ENCODE measurements at regions not wholly inside any gene's neighbourhood (a gene's known extent, or its start where the extent isn't known, plus 50 kb on each side); places are given as distances from the start of the nearest gene placed in this dataset.

DNA sequence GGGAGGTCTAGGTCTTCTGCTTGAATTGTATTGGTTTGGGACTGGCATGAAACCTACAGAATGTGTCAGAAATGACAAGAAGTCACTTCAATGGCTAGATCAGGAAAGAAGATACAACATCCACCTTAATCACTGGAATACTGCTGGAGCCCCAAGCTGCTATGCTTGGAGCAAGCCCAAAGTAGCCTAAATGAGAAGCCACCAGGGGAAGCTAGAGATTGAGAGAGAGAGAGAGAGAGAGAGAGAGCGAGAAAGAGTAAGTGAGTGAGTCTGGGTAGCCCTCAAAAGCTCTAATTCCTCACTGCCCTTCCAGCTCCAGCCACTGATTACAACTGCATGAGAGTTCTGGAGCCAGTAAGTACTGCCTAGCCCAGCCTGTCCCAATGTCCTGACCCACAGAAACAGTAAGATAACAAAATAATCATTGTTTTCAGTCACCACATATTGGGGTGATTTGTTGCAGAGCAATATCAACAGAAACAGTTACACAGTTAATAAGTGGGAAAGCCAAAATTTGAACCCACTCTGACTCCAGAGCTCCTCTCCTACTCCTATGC lies 529.2 kb upstream of the GOLIM4 start:
- no peak overlapping the region for H2AFZ ChIP-seq (ENCODE audit: low read depth, low read length)
- H3K36me3 ChIP-seq (ENCODE audit: insufficient read depth, low read length) = no peaks in the 10 kb centered on the region
- H3K4me1 ChIP-seq (ENCODE audit: insufficient read depth, low read length) = peaks cover 12% of the 10 kb centered on the region
- H3K9me3 ChIP-seq (ENCODE audit: low read length) = peaks cover 3% of the 10 kb centered on the region
- H3K4me3 ChIP-seq (ENCODE audit: low read length) = no peak overlapping the region
- no peaks in the 10 kb centered on the region for H3K27me3 ChIP-seq (ENCODE audit: insufficient read depth, low read length)

DNA sequence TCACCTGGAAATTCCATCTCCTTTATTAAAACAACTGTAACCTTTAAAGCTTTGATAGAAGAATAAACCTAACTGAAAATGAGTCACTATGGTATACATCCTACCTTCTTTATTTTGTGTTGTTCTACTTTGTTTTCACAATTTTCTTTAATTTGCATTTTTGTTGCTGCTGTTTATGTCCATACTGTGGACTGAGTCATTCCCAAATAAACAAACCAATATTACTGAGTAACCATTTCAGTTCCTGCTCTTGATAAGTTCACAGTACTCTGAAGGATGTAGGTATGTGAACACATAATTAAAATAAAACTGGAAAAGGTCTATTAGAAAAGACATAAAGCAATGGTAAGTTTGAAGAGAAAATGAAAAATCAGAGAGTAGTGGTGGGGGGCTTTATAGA lies 528.5 kb upstream of the GOLIM4 start:
- no peak overlapping the region for H2AFZ ChIP-seq (ENCODE audit: low read depth, low read length)
- H3K4me1 ChIP-seq (ENCODE audit: insufficient read depth, low read length) = peaks cover 12% of the 10 kb centered on the region
- H3K4me3 ChIP-seq (ENCODE audit: low read length) = no peak overlapping the region
- no peaks in the 10 kb centered on the region for H3K27me3 ChIP-seq (ENCODE audit: insufficient read depth, low read length)
- no peaks in the 10 kb centered on the region for H3K36me3 ChIP-seq (ENCODE audit: insufficient read depth, low read length)
- peaks cover 3% of the 10 kb centered on the region for H3K9me3 ChIP-seq (ENCODE audit: low read length)

DNA sequence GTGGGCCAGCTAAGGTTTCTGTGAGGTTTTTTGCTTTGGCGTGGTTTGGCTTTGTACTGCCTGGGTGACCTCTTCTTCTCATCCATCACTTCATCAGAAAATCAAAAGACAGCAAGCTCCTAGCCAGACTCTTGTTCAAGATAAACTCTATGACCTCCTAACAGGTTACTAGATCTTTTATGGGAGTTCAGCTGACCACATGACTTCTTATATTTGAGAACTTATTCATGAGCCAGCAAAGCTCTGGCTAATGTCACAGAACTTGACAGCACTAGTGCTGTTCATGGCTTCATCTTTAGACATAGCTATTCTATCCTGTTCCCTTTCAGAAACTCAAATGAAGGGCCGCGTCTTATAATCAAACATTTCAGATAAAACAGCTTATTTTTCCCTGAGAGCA lies 527.1 kb upstream of the GOLIM4 start:
- no peak overlapping the region for H2AFZ ChIP-seq (ENCODE audit: low read depth, low read length)
- no peaks in the 10 kb centered on the region for H3K36me3 ChIP-seq (ENCODE audit: insufficient read depth, low read length)
- no peaks in the 10 kb centered on the region for H3K27me3 ChIP-seq (ENCODE audit: insufficient read depth, low read length)
- H3K9me3 ChIP-seq (ENCODE audit: low read length) = peaks cover 3% of the 10 kb centered on the region
- H3K4me3 ChIP-seq (ENCODE audit: low read length) = no peak overlapping the region
- peaks cover 14% of the 10 kb centered on the region for H3K4me1 ChIP-seq (ENCODE audit: insufficient read depth, low read length)

DNA sequence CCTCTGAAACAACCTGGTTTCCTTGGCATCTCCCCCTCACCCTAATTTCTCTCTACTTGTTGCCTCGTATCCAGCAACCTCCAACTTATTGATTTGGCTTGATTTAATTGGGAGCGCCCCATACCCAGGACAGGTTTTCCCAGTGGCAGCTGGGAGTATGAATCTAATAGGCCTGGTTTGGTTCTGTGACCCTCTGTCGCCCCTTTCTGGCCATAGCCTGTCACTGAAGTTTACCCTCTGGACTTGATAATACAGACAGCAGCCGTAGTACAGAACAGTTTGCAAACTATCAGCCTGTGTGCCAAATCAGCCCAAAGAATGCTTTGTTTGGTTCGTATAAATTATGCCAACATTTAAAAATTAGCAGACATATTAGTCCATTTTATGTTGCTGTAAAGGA lies 525.1 kb upstream of the GOLIM4 start:
- no peak overlapping the region for H3K4me3 ChIP-seq (ENCODE audit: low read length)
- H2AFZ ChIP-seq (ENCODE audit: low read depth, low read length) = no peak overlapping the region
- H3K9me3 ChIP-seq (ENCODE audit: low read length) = peaks cover 3% of the 10 kb centered on the region
- no peaks in the 10 kb centered on the region for H3K27me3 ChIP-seq (ENCODE audit: insufficient read depth, low read length)
- no peaks in the 10 kb centered on the region for H3K36me3 ChIP-seq (ENCODE audit: insufficient read depth, low read length)
- H3K4me1 ChIP-seq (ENCODE audit: insufficient read depth, low read length) = peaks cover 33% of the 10 kb centered on the region

DNA sequence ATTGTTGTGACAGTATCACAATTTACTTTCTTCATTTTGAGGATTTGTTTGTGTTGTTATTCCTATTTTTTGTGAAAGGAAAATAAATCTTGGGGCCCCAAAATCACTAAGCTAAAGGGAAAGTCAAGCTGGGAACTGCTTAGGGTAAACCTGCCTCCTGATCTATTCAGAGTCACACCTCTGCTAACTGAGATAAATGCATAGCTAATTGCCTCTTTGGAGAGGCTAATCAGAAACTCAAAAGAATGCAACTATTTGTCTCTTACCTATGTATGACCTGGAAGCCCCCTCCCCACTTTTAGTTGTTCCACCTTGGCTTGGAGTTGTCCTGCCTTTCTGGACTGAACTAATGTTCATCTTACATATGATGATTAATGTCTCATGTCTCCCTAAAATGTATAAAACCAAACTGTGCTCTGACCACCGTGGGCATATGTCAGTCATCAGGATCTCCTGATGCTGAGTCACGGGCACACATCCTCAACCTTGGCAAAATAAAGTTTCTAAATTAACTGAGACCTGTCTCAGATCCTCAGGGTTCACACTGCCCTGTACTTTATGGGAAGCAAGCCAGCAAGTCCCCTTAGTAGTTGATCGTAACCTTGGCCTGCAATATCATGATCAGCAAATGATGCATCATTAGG lies 523.2 kb upstream of the GOLIM4 start:
- Histone ChIP-seq H3K36me3 (ENCODE audit: insufficient read depth, low read length) (no peaks in the 10 kb centered on the region), H3K9me3 (ENCODE audit: low read length) (peaks cover 3% of the 10 kb centered on the region), H3K4me1 (ENCODE audit: insufficient read depth, low read length) (peaks cover 50% of the 10 kb centered on the region), H3K27me3 (ENCODE audit: insufficient read depth, low read length) (no peaks in the 10 kb centered on the region), H3K4me3 (ENCODE audit: low read length) (no peak overlapping the region), H2AFZ (ENCODE audit: low read depth, low read length) (no peak overlapping the region)

DNA sequence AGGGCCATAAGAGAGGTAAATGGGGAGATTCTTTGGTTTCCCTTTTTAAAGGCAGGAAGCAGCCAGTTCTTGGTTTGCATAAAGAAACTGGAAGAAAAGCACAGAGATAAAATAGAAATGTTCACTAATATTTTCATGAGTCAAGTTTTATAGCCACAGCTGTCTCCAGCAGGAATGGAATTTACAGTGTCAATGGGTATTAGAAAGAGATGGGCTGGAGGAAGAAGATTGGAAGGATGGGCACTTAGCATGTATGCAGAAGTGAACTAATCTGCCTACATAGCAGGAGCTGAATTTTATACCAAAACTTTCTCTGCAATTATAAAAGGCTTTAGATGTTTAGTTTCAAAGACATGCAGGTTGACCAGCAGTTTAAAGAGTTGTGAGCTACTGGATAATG lies 521.9 kb upstream of the GOLIM4 start:
- no peak overlapping the region for H3K4me3 ChIP-seq (ENCODE audit: low read length)
- H3K9me3 ChIP-seq (ENCODE audit: low read length) = peaks cover 4% of the 10 kb centered on the region
- H3K36me3 ChIP-seq (ENCODE audit: insufficient read depth, low read length) = no peaks in the 10 kb centered on the region
- peaks cover 42% of the 10 kb centered on the region for H3K4me1 ChIP-seq (ENCODE audit: insufficient read depth, low read length)
- H3K27me3 ChIP-seq (ENCODE audit: insufficient read depth, low read length) = no peaks in the 10 kb centered on the region
- H2AFZ ChIP-seq (ENCODE audit: low read depth, low read length) = no peak overlapping the region

DNA sequence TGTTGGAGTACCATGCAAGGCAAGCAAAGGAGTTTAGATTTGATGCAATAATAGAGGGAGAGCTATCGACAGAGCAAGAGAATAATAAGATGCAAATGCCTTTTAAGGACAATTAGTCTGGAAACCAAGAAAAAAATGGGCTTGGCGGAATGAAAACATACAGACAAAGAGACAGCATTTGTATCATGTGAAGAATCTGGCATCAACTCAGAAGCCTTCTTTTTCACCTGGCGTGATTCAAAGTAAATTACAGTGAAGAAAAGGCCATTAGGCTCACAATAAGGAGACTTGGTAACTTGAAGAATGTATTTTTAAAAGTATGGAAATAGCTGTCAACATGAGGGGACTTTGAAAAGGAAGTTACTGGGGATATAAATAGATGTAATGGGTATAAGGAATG lies 521.2 kb upstream of the GOLIM4 start:
- no peaks in the 10 kb centered on the region for H3K27me3 ChIP-seq (ENCODE audit: insufficient read depth, low read length)
- no peak overlapping the region for H2AFZ ChIP-seq (ENCODE audit: low read depth, low read length)
- peaks cover 5% of the 10 kb centered on the region for H3K9me3 ChIP-seq (ENCODE audit: low read length)
- H3K36me3 ChIP-seq (ENCODE audit: insufficient read depth, low read length) = no peaks in the 10 kb centered on the region
- H3K4me1 ChIP-seq (ENCODE audit: insufficient read depth, low read length) = peaks cover 40% of the 10 kb centered on the region
- no peak overlapping the region for H3K4me3 ChIP-seq (ENCODE audit: low read length)

DNA sequence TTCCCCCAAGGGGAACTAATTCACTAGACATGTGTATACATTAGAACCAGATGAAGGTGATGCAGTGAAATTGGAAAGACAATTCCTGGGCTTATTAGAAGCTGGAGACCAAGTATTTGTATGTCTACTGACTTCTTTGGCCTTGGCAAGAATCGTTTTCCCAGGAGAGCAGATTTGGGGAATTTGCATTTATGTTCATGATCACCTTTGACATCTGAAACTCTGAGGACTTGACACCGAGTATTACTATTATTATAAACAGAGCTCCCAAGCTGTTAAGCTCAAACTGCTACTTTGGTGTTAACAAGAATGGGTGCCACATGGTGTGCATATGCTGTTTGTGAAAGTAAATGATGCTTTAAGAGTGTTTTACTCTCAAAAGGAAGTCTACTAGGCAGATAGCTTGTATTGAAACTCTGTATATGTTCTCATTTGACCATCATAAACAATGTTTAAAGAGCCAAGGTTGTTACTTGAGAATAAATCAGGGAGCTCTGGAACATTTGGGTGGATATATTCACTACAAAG lies 519.8 kb upstream of the GOLIM4 start:
- Histone ChIP-seq H2AFZ (ENCODE audit: low read depth, low read length) (no peak overlapping the region), H3K36me3 (ENCODE audit: insufficient read depth, low read length) (no peaks in the 10 kb centered on the region), H3K4me3 (ENCODE audit: low read length) (no peak overlapping the region), H3K9me3 (ENCODE audit: low read length) (peaks cover 2% of the 10 kb centered on the region), H3K4me1 (ENCODE audit: insufficient read depth, low read length) (peaks cover 40% of the 10 kb centered on the region), H3K27me3 (ENCODE audit: insufficient read depth, low read length) (no peaks in the 10 kb centered on the region)

DNA sequence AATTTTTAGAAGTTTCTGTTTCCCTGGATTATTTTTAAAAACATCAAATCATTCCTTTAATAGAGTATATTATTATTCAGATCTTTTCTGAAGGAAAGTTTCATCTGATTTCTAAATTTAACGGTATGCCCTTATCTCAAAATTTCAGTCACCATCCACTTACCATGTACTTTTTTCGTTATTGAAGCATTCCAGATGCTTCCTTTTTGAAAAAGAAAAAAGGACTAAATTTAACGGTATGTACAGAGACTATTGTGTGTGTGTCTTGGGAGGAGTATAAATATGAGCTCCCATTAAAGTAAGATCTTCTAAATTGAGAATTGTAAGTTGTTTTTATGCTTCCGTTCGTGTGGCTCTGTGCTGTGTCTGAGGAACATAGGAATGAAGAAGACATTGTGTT lies 517.4 kb upstream of the GOLIM4 start:
- Histone ChIP-seq H2AFZ (ENCODE audit: low read depth, low read length) (no peak overlapping the region), H3K27me3 (ENCODE audit: insufficient read depth, low read length) (no peaks in the 10 kb centered on the region), H3K9me3 (ENCODE audit: low read length) (peaks cover 2% of the 10 kb centered on the region), H3K4me1 (ENCODE audit: insufficient read depth, low read length) (peaks cover 40% of the 10 kb centered on the region), H3K36me3 (ENCODE audit: insufficient read depth, low read length) (no peaks in the 10 kb centered on the region), H3K4me3 (ENCODE audit: low read length) (no peak overlapping the region)

DNA sequence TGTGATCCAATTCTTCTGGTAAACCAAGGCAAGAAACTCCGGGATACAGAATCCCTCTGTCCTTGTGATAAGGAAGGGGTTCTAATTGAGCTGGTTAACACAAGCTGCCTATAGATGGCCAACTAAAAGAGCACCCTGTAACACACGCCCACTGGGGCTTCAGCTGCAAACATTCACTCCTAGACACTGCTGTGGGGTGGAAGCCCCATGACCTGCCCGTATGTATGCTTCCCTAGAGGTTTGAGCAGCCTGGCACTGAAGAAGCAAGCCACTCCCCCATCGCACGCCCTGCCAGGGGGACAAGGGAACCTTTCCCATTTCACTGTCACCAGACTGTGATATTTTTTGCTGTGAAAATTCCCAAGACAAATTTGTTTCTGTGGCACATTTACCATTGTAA lies 516.9 kb upstream of the GOLIM4 start:
- Histone ChIP-seq H3K9me3 (ENCODE audit: low read length) (peaks cover 2% of the 10 kb centered on the region), H3K27me3 (ENCODE audit: insufficient read depth, low read length) (no peaks in the 10 kb centered on the region), H2AFZ (ENCODE audit: low read depth, low read length) (no peak overlapping the region), H3K4me3 (ENCODE audit: low read length) (no peak overlapping the region), H3K36me3 (ENCODE audit: insufficient read depth, low read length) (no peaks in the 10 kb centered on the region), H3K4me1 (ENCODE audit: insufficient read depth, low read length) (peaks cover 38% of the 10 kb centered on the region)

DNA sequence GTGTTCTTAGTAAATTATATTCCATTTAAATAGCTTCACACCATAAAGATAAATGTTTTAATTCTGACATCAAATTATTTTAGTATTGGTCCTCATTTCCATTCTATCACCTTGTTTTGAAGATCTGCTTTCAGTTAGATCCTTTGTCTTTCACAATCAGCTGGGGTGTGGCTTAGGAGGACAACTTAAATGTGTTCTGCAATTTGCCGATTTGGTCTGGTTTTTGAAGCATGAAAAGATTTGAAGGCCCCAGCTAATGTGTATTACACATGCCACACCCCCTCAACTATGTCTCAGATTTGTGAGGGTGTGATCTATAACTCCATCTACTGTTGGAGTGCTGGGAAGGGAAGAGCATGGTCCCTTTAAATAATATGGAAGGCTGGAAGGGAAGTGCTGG lies 516.1 kb upstream of the GOLIM4 start:
- Histone ChIP-seq H2AFZ (ENCODE audit: low read depth, low read length) (no peak overlapping the region), H3K4me1 (ENCODE audit: insufficient read depth, low read length) (peaks cover 29% of the 10 kb centered on the region), H3K36me3 (ENCODE audit: insufficient read depth, low read length) (no peaks in the 10 kb centered on the region), H3K27me3 (ENCODE audit: insufficient read depth, low read length) (no peaks in the 10 kb centered on the region), H3K4me3 (ENCODE audit: low read length) (no peak overlapping the region), H3K9me3 (ENCODE audit: low read length) (peaks cover 2% of the 10 kb centered on the region)

DNA sequence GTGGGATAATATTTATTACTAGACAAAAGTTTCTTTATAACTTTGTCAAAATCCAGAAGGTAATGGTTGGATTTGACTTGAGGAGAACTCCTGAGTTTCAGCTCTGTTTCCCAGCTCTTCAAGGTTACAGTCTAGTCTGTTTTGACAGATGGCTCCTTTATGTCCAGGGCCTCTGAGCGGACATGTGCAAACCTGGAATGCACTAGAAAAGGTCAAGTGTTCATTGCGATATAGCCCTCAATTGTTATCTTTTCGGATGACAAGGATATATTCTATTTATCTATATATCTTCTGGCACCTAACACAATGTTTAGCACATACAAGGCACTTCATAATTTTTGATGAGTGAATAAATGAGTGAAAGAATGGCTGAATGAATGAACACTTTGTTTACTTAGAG lies 513.2 kb upstream of the GOLIM4 start:
- Histone ChIP-seq H3K4me3 (ENCODE audit: low read length) (no peak overlapping the region), H3K9me3 (ENCODE audit: low read length) (peaks cover 2% of the 10 kb centered on the region), H2AFZ (ENCODE audit: low read depth, low read length) (no peak overlapping the region), H3K36me3 (ENCODE audit: insufficient read depth, low read length) (no peaks in the 10 kb centered on the region), H3K4me1 (ENCODE audit: insufficient read depth, low read length) (peaks cover under 1% of the 10 kb centered on the region), H3K27me3 (ENCODE audit: insufficient read depth, low read length) (no peaks in the 10 kb centered on the region)

DNA sequence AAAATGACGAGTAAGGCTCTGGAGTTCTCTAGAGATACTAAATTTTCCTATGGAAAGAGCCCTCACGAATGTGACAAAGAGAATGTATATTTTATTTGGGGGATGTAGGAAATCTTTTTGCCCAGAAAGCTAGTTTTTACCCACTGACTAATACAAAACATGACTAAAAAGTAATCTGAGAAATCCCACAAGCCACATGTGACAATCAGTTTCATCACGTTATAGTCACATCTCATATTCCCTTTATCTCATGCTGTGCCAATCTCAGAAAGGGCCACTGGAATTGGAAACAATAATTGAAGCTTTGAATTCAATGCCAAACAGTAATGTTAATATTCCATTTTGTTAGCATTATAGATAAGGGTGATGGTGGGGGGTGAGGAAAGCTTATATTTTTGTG lies 509.0 kb upstream of the GOLIM4 start:
- no peaks in the 10 kb centered on the region for H3K4me1 ChIP-seq (ENCODE audit: insufficient read depth, low read length)
- no peaks in the 10 kb centered on the region for H3K9me3 ChIP-seq (ENCODE audit: low read length)
- no peaks in the 10 kb centered on the region for H3K27me3 ChIP-seq (ENCODE audit: insufficient read depth, low read length)
- H2AFZ ChIP-seq (ENCODE audit: low read depth, low read length) = no peak overlapping the region
- H3K4me3 ChIP-seq (ENCODE audit: low read length) = no peak overlapping the region
- no peaks in the 10 kb centered on the region for H3K36me3 ChIP-seq (ENCODE audit: insufficient read depth, low read length)

DNA sequence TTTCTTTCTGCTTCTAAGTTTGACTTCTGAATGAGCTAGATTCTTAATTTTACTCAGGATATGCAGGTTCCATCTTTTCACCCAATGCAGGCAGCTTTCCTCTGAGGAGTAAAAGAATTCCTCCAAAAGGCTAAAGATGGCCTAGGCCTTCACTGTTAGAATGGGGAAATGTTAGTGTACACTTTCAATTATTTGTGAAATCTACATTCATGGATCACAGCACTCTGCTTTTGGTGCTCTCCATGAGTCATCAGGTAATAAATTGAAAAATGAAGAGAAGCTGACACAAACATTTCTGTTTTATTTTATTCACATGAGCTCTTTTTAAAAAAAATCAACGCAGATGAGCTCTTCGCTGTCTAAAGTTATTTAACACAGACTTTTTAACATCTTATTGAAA lies 502.5 kb upstream of the GOLIM4 start:
- H3K27me3 ChIP-seq (ENCODE audit: insufficient read depth, low read length) = no peaks in the 10 kb centered on the region
- H3K36me3 ChIP-seq (ENCODE audit: insufficient read depth, low read length) = no peaks in the 10 kb centered on the region
- no peaks in the 10 kb centered on the region for H3K9me3 ChIP-seq (ENCODE audit: low read length)
- no peak overlapping the region for H3K4me3 ChIP-seq (ENCODE audit: low read length)
- H2AFZ ChIP-seq (ENCODE audit: low read depth, low read length) = no peak overlapping the region
- H3K4me1 ChIP-seq (ENCODE audit: insufficient read depth, low read length) = no peaks in the 10 kb centered on the region
